Dedifferentiated amniotic fluid mesenchymal stem cell (primary cell): ENCODE measurements at regions not wholly inside any gene's neighbourhood (a gene's known extent, or its start where the extent isn't known, plus 50 kb on each side); places are given as distances from the start of the nearest gene placed in this dataset.
"Not testable (repeated sequence)": the region's sequence is repeated elsewhere in the genome, so short reads cannot be mapped to it uniquely, and the experiment has no call there.

Source experiments
- DNase-seq: peaks from one replicate; pipeline ENCODE4 v3.0.0-alpha.2; 2016; ENCODE audit errors: extremely low spot score

GRCh38 chr13:91211510-91211909, 136.0 kb upstream of the MIR17HG start:
- DNase-seq, result no peak

DNA sequence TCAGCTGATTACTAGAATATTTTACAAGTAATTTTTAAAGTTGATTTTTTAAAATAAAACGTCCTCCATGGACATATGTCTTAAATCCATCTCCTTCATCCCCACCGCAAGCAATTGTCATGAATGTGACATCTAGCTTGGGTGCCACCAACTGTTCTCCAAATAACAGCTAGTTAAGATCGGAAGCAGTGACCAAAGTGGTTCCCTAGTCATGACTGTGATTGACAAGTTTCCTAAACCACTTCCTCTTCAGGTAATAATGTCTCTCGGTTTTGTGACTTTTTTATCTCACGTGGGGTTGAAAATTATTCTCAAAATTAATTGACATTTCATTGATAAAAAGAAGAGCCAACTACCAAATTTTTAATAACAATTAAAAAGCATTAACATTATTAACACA, 135.3 kb upstream of the MIR17HG start:
- no peak for DNase-seq

GRCh38 chr13:91214031-91214430, 133.5 kb upstream of the MIR17HG start:
- DNase-seq, result no peak

DNA sequence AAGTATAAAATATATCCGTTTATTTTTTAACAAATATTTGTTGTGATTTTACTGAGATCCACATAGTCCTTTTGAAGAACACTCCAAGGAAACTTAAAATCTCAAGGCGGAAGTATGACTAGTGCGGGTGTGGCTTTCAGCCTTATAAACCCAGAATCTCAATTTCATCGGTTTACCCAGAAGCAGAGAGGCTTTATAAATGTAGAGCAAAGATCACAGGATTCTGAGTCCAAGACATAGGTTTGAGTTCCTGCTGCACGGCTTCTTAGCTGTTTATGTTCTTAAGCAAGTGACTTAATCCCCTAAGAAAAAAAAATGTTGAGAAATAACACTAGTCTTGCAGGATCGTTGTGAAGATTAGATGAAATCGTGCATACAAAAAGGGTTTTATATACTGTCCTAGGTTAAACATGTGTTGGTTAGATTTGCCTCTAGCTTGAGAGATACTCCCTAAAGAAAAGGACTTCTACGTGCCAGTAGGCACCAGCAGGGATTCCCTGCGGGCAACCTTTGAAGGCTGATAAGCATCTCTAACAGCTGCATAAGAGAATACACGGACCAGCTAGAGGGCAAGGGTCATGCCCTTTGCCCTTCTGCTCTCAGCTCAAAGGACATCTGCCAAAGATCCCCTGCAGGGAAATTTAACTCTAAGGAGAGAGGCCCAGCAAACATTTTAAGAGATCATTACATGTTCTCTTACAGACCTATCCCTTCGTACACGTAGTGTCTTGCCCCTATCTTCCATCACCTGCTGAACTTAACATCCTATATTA, 130.4 kb upstream of the MIR17HG start:
- DNase-seq, result no peak

- DNase-seq, result no peak
Measured at GRCh38 chr13:91219201-91219600, 128.3 kb upstream of the MIR17HG start.

- DNase-seq, result no peak
Measured at GRCh38 chr13:91220872-91221271, 126.6 kb upstream of the MIR17HG start.

- no peak for DNase-seq
Measured at GRCh38 chr13:91228108-91228507, 119.4 kb upstream of the MIR17HG start.

GRCh38 chr13:91228940-91229339, 118.5 kb upstream of the MIR17HG start:
- no peak for DNase-seq

DNA sequence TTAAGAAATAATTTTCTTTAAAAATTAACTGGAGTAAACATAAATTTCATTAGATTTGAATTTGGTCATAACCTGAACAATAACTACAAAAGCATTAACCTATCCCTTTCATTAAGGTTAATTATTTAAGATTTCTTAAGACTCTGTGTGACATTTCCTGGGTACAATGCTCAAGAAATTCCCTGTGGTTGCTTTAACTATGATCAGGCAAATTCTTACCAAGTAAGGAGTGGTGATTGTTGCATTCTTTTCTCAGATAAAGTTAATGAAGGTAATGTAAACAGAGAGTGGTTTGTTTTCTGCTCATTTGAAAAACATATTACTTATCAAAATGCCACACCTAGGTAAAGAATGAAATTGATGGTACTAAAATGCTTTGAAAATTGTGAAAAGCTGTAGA, 114.8 kb upstream of the MIR17HG start:
- no peak for DNase-seq

- no peak for DNase-seq
Measured at GRCh38 chr13:91233291-91233690, 114.2 kb upstream of the MIR17HG start.

DNA sequence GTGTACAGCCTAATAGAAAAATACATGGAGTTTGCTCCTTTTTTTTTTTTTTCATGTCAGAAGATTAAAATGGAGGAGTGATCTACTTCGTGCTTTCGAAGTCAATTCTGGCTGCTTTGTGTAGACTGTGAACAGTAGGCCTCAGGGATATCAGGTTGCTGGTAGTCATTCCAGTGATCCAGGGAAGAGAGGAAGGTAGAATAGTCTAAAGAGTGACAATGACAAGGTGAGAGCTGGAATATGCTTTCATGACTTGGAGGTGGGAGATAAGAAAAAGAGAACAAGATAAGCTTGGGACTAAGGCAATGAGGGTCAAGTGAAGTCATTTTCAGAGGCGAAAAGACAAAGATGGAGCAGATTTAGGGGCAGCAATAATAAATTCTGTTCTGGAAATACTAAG, 111.3 kb upstream of the MIR17HG start:
- no peak for DNase-seq

DNA sequence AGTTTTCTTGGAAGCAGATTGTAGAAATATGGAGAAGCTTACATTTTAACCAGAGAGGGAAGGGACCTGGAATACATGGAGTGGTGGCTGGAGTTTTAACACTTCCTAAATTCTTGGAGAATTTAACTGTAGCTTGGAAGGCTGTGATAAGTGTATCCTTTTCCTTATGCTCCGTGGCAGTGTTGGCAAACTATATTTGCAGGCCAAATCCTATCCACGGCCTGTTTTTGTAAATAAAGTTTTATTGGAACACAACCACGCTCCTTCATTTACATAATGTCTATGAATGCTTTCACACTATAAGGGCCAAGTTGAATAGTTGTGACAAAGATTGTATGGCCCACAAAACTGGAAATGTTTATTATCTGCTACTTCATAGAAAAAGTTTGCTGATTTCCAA, 110.6 kb upstream of the MIR17HG start:
- DNase-seq, result no peak

DNA sequence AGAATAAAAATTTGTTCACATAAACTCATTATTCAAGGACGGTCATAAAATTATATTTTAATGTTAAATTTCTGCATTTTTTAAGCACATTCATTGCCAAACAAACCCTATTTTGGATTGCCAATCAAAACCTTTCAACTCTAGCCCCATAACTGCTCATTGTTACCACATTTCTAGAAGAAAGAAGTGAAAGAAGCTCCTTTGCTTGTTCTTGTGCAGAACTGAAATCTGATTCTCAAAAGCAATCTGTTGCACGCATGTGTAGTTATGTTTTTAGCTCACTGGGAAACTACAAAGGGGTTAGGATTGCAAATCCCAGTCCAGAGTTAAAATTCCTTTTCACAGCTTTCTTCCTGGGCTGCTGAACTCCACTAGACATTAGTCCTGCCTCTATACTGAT, 109.5 kb upstream of the MIR17HG start:
- DNase-seq, result no peak

DNA sequence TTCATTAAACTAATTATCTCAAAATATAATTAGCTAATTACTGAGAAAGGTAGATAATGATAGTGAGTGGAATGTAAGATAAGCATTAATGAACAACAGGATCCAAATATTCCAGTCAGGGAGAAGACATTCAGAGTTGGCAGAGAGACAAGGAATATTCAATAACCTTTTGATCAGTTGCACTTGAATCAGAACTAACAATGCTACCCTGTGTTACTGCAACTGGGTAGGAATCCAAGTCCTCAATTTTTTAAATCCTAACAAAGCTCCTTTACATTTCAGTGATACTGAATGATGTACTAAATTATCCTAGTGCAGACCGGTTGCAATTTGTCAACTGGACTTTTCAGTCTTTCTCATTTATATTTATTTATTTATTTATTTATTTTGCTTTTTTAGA, 107.1 kb upstream of the MIR17HG start:
- no peak for DNase-seq

- no peak for DNase-seq
Measured at GRCh38 chr13:91241221-91241933, 106.1 kb upstream of the MIR17HG start.

GRCh38 chr13:91242652-91243051, 104.8 kb upstream of the MIR17HG start:
- DNase-seq, result no peak

- DNase-seq, result no peak
Measured at GRCh38 chr13:91245288-91245687, 102.2 kb upstream of the MIR17HG start.

GRCh38 chr13:91247768-91248167, 99.7 kb upstream of the MIR17HG start:
- DNase-seq, result no peak

DNA sequence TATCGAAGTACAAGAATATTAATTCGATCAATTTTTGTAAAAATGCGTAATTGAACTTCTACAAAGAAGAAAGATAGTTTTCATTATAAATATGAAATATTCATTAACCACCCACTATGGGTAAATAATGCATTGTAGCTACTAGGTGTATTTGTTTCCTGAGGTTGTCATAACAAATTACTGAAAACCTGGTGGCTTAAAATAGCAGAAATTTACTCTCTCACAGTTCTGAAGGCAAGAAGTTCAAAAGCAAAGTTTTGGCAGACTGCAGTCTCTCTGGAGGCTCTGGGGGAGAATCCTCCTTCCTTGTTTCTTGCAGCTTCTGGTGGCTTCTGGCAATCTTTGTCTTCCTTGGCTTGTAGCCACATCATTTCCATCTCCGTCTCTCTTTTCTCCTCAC, 99.2 kb upstream of the MIR17HG start:
- DNase-seq, result no peak

DNA sequence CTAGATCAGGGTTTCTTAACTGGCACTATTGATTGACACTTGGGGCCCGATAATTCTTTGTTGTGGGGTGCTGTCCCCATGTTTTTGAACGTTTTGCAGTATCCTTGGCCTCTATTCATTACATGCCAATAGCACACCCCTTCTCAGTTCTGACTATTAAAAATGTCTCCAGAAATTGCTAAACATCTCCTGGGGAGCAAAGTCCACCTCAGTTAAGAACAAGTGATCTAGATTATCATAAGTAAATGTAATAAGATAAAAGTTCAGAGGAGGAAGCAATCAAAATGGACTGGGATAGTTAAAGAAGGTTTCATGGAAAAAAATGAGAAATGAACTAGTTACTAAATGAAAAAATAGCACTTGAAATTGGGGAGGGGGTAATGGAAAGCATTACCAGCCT, 98.1 kb upstream of the MIR17HG start:
- no peak for DNase-seq

DNA sequence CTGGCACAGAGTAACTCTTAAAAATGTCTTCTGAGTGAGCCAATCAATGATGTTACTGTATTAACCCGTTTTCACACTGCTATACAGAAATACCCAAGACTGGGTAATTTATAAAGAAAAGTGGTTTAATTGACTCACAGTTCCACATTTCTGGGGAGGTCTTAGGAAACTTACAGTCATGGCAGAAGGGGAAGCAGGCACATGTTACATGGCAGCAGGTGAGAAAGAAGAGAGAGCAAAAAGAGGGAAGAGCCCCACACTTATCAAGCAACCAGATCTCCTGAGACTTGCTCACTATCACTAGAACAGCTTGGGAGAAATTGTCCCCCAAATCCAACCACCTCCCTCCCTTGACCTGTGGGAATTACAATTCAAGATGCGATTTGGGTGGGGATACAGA, 97.6 kb upstream of the MIR17HG start:
- no peak for DNase-seq

- DNase-seq, result not testable (repeated sequence)
Measured at GRCh38 chr13:91251573-91251972, 95.9 kb upstream of the MIR17HG start.

DNA sequence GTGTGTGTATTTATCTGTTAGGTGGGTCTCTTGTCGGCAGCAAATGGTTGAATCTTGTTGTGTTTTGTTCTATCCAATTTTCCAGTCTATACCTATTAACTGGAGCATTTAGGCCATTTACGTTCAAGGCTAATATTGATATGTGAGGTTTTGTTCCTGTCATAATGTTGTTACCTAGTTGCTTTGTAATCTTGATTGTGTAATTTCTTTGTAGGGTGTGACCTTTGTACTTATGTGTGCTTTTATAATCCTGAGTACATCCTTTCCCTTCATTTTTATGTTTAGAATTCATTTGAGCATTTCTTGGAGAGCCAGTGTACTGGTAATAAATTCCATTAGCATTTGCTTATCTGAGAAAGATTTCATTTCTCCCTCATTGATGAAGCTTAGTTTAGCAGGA, 83.0 kb upstream of the MIR17HG start:
- DNase-seq, result no peak

- no peak for DNase-seq
Measured at GRCh38 chr13:91269237-91269636, 78.2 kb upstream of the MIR17HG start.
